OCI-LY7 (cell line): ENCODE measurements at regions not wholly inside any gene's neighbourhood (a gene's known extent, or its start where the extent isn't known, plus 50 kb on each side); places are given as distances from the start of the nearest gene placed in this dataset.

Experiments used
- BruUV-seq: library from RNA; stranded (reverse); fragments of 400-500 nt; replicated peaks from 2 replicates; lab custom pipeline; 2021; lab: Mats Ljungman, UMichigan
- CTCF ChIA-PET: fragments of 300-600 bp; sonication (Branson Sonifier 250); formaldehyde crosslinking; loops from one replicate; lab custom pipeline; 2022; ENCODE audit warnings: antibody characterized with exemption; ENCODE audit not compliant: unreplicated experiment; lab: Charles Lee
- POLR2A ChIA-PET: fragments of 300-600 bp; sonication (Branson Sonifier 250); formaldehyde crosslinking; loops from one replicate; lab custom pipeline; 2022; ENCODE audit warnings: antibody characterized with exemption; lab: Charles Lee
- DNase-seq: peaks from one replicate; pipeline ENCODE4 v3.0.0-alpha.2; 2015; ENCODE audit warnings: low spot score
- H2AFZ ChIP-seq: fragments of 200-600 bp; sonication (generic), shearing (Covaris generic); 2 replicates; pipeline ENCODE4 v1.6.1; 2014; ENCODE audit warnings: mild to moderate bottlenecking, antibody characterized with exemption, low read length, moderate library complexity
- H3K27ac ChIP-seq: fragments of 200-600 bp; sonication (generic); 2 replicates; pipeline ENCODE4 v1.5.1; 2014; ENCODE audit warnings: mixed run types, low read depth, mild to moderate bottlenecking, moderate library complexity, low read length, inconsistent platforms; ENCODE audit not compliant: poor library complexity, severe bottlenecking
- H3K36me3 ChIP-seq: fragments of 200-600 bp; sonication (generic); 2 replicates; pipeline ENCODE4 v1.6.1; 2014; ENCODE audit warnings: mild to moderate bottlenecking, antibody characterized with exemption, low read length, moderate library complexity, mixed read lengths; ENCODE audit not compliant: insufficient read depth
- H3K4me1 ChIP-seq: fragments of 200-600 bp; sonication (generic); 2 replicates; pipeline ENCODE4 v1.5.1; 2014; ENCODE audit warnings: mild to moderate bottlenecking, low read length; ENCODE audit not compliant: insufficient read depth, poor library complexity, severe bottlenecking
- H3K4me2 ChIP-seq: fragments of 200-600 bp; sonication (generic); 2 replicates; pipeline ENCODE4 v1.6.1; 2014; ENCODE audit warnings: mild to moderate bottlenecking, low read length
- H3K4me3 ChIP-seq: fragments of 200-600 bp; sonication (generic); 2 replicates; pipeline ENCODE4 v1.5.1; 2014; ENCODE audit warnings: mild to moderate bottlenecking, low read depth, low read length; ENCODE audit not compliant: poor library complexity, severe bottlenecking
- H3K79me2 ChIP-seq: fragments of 200-600 bp; sonication (generic); 2 replicates; pipeline ENCODE4 v1.6.1; 2016; ENCODE audit warnings: low read depth, mild to moderate bottlenecking, low read length, moderate library complexity, mixed read lengths; ENCODE audit not compliant: insufficient read depth
- H3K9me2 ChIP-seq: fragments of 200-600 bp; sonication (generic); 2 replicates; pipeline ENCODE4 v1.6.1; 2016; ENCODE audit warnings: mild to moderate bottlenecking, low read length, mixed read lengths; ENCODE audit not compliant: insufficient read depth
- H3K9me3 ChIP-seq: fragments of 200-600 bp; sonication (generic); 2 replicates; pipeline ENCODE4 v1.6.1; 2014; ENCODE audit warnings: mild to moderate bottlenecking, mixed run types, low read length, mixed read lengths
- H4K20me1 ChIP-seq: fragments of 200-600 bp; sonication (generic); 2 replicates; pipeline ENCODE4 v1.6.1; 2014; ENCODE audit warnings: mild to moderate bottlenecking, antibody characterized with exemption, low read length, moderate library complexity, mixed read lengths; ENCODE audit not compliant: insufficient read depth
- CTCF ChIP-seq: fragments of 200-600 bp; sonication (generic); conservative IDR thresholded peaks from 2 replicates; pipeline ENCODE4 v1.5.1; 2014; ENCODE audit warnings: mild to moderate bottlenecking, antibody characterized with exemption, low read length, moderate library complexity, mixed read lengths
- EZH2phosphoT487 ChIP-seq: fragments of 200-600 bp; sonication (generic); IDR thresholded peaks from 2 replicates; pipeline ENCODE4 v1.6.1; 2018; ENCODE audit warnings: low read depth, borderline replicate concordance, mild to moderate bottlenecking, mixed run types, antibody characterized with exemption, low read length, moderate library complexity, mixed read lengths
- intact Hi-C: fragments of 100-400 bp; cut with micrococcal nuclease; formaldehyde crosslinking; loops from one replicate; pipeline ENCODE4 v1.10.0; 2022; ENCODE audit not compliant: unreplicated experiment

GRCh38 chr20:62564456-62565245 lies 77.7 kb upstream of the SLCO4A1 start:
- no TSS peak for BruUV-seq

GRCh38 chr20:62566266-62566665 lies 76.0 kb upstream of the SLCO4A1 start:
- Histone ChIP-seq H4K20me1 (no peaks in the 10 kb centered on the region), H3K36me3 (no peaks in the 10 kb centered on the region), H2AFZ (no peak overlapping the region), H3K4me2 (no peak overlapping the region), H3K9me3 (no peaks in the 10 kb centered on the region), H3K4me3 (no peak overlapping the region), H3K27ac (no peak overlapping the region), H3K9me2 (no peaks in the 10 kb centered on the region), H3K79me2 (no peaks in the 10 kb centered on the region), H3K4me1 (peaks cover 7% of the 10 kb centered on the region)
- DNase-seq: no peak
- BruUV-seq: no TSS peak
- TF ChIP-seq EZH2phosphoT487 (no peak), CTCF (no peak)
- ChIA-PET CTCF (no interaction called here), POLR2A (no interaction called here)
- intact Hi-C loops: no loop called here

More at GRCh38 chr20:62564456-62565245, 77.7 kb upstream of the SLCO4A1 start:
- Histone ChIP-seq H2AFZ (no peak overlapping the region), H3K4me3 (no peak overlapping the region), H3K4me2 (no peak overlapping the region), H3K4me1 (peaks cover 8% of the 10 kb centered on the region), H3K9me2 (no peaks in the 10 kb centered on the region), H3K36me3 (no peaks in the 10 kb centered on the region), H3K27ac (no peak overlapping the region), H3K9me3 (no peaks in the 10 kb centered on the region), H3K79me2 (no peaks in the 10 kb centered on the region), H4K20me1 (no peaks in the 10 kb centered on the region)
- DNase-seq: no peak
- no peak for TF ChIP-seq CTCF
- no peak for TF ChIP-seq EZH2phosphoT487
- CTCF ChIA-PET: interaction anchor here (1.1 kb wide), 1 partner anchor 65 kb away, joined by 5 read pairs; no protein-coding TSS in a partner anchor
- intact Hi-C loops: no loop called here
- POLR2A ChIA-PET: no interaction called here

GRCh38 chr20:62566771-62567170 lies 75.5 kb upstream of the SLCO4A1 start:
- no peaks in the 10 kb centered on the region for H3K79me2 ChIP-seq
- ChIA-PET CTCF (no interaction called here), POLR2A (no interaction called here)
- DNase-seq: no peak
- H3K4me1 ChIP-seq: peaks cover 7% of the 10 kb centered on the region
- no peaks in the 10 kb centered on the region for H3K9me3 ChIP-seq
- no peak overlapping the region for H3K4me2 ChIP-seq
- no peaks in the 10 kb centered on the region for H4K20me1 ChIP-seq
- no peak overlapping the region for H3K27ac ChIP-seq
- H3K36me3 ChIP-seq: no peaks in the 10 kb centered on the region
- intact Hi-C loops: no loop called here
- no peak overlapping the region for H3K4me3 ChIP-seq
- no peaks in the 10 kb centered on the region for H3K9me2 ChIP-seq
- H2AFZ ChIP-seq: no peak overlapping the region
- no peak for TF ChIP-seq CTCF
- TF ChIP-seq EZH2phosphoT487: no peak
- BruUV-seq: no TSS peak
